ENCODE measurements at regions not wholly inside any gene's neighbourhood (a gene's known extent, or its start where the extent isn't known, plus 50 kb on each side); places are given as distances from the start of the nearest gene placed in this dataset.
"Not testable (repeated sequence)": the region's sequence is repeated elsewhere in the genome, so short reads cannot be mapped to it uniquely, and the experiment has no call there.

DNA sequence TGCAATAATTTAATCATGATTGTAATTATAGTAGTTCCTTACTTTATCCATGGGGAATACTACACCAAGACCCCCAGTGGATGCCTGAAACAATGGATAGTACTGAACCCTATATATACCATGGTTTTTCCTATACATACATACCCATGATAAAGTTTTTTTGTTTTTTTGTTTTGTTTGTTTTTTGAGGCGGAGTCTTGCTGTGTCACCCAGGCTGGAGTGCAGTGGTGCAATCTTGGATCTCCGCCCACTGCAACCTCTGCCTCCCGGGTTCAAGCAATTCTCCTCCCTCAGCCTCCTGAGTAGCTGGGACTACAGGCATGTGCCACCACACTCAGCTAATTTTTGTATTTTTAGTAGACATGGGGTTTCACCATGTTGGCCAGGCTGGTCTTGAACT is 135.3 kb upstream of the HNRNPU start:
- H3K27me3 Mint-ChIP-seq; H3K36me3 Mint-ChIP-seq (ENCODE audit: low read depth); H3K4me3 Mint-ChIP-seq; intact Hi-C loops (cut with micrococcal nuclease); H3K9me3 Mint-ChIP-seq; H3K4me1 Mint-ChIP-seq (ENCODE audit: low read depth); H3K27ac Mint-ChIP-seq: not testable (repeated sequence)

DNA sequence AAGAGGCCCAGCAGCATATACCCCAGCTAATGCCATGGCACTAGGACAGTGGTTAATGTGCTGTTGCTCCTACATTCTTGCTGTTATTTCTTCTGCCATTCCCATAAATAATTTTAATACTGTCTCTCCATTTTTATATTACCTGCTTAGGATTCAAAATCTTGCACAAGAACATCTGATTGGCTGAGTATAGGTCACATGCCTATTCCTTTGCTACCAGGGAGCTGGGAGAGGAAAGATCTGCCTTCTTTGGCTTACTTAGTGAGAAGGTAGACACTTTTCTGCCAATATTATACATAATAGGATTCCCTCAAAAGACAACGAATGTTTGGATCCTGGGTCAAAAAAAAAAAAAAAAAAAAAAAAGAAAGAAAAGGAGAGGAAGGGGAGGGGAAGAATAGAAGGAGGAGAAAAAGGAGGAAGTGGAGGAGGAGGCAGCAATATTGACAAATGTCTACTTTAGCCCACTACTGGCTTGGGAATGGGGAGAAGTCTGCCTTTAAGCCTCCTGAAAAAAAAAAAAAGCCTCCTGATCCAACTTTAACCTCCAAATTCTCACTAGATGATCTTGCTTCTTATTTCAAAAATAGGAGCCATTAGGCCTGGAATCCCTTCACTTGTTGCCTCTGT is 134.5 kb upstream of the HNRNPU start:
- H3K4me1 Mint-ChIP-seq (ENCODE audit: low read depth) = peaks cover 7% of the 10 kb centered on the region
- H3K27me3 Mint-ChIP-seq = no peaks in the 10 kb centered on the region
- no peak overlapping the region for H3K4me3 Mint-ChIP-seq
- H3K9me3 Mint-ChIP-seq = no peaks in the 10 kb centered on the region
- no peaks in the 10 kb centered on the region for H3K36me3 Mint-ChIP-seq (ENCODE audit: low read depth)
- intact Hi-C loops (cut with micrococcal nuclease) = no loop called here
- no peak overlapping the region for H3K27ac Mint-ChIP-seq

DNA sequence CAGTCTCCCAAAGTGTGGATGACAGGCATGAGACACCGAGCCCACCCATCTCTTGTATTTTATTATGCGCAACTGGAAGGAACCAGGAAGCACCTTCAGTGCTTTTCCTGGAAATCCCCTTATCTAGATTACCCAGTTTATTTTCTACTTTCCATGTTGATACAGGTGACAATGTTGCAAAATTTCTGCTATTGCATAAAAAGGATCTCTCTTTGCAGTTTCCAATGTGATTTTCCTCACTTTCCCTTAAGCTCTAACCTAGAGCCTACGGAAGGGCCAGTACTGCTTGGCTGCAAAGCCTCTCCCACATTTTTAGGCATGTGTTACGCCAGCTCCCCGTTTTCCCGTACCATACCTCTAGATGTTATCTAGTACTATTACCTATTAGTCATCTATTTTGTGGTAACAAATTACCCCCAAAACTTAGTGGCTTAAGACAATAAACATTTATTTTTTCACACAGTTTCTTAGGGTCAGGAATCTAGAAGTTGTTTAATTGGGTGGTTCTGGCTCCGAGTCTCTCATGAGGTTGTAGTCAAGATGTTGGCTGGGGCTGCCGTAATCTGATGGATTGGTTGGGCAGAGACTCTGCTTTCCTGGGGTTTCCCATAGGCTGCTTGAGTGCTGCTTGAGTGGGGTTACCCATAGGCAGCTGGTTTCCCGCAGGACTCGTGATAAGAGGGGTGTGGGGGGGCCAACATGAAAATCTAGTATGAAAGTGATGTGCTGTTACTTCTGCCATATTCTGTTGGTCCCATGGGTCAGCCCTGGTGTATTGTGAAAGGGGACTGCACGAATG is 131.5 kb upstream of the HNRNPU start:
- H3K27ac Mint-ChIP-seq = no peak overlapping the region
- no peak overlapping the region for H3K4me3 Mint-ChIP-seq
- H3K36me3 Mint-ChIP-seq (ENCODE audit: low read depth) = no peaks in the 10 kb centered on the region
- peaks cover 7% of the 10 kb centered on the region for H3K4me1 Mint-ChIP-seq (ENCODE audit: low read depth)
- no peaks in the 10 kb centered on the region for H3K9me3 Mint-ChIP-seq
- H3K27me3 Mint-ChIP-seq = no peaks in the 10 kb centered on the region
- intact Hi-C loops (cut with micrococcal nuclease) = no loop called here

DNA sequence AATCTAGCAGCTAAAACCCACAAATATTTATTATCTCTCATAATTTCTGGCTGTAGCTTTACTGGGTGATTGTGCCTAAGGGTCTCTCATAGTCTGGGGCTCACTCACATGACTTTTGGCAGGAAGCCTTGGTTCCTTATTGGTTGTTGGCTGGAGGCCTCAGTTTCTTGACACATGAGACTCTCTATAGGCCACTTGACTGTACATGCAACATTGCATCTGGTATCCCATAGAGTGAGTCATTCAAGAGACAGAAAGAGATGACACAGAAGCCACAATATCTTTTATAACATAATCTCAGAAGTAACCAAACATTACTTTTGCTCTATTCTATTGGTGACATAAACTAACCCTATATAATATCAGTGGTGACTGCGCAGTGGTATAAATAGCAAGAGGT is 128.5 kb upstream of the HNRNPU start:
- peaks cover 10% of the 10 kb centered on the region for H3K4me1 Mint-ChIP-seq (ENCODE audit: low read depth)
- H3K27me3 Mint-ChIP-seq = no peaks in the 10 kb centered on the region
- no peaks in the 10 kb centered on the region for H3K9me3 Mint-ChIP-seq
- no peak overlapping the region for H3K4me3 Mint-ChIP-seq
- H3K27ac Mint-ChIP-seq = no peak overlapping the region
- no peaks in the 10 kb centered on the region for H3K36me3 Mint-ChIP-seq (ENCODE audit: low read depth)
- intact Hi-C loops (cut with micrococcal nuclease) = no loop called here

DNA sequence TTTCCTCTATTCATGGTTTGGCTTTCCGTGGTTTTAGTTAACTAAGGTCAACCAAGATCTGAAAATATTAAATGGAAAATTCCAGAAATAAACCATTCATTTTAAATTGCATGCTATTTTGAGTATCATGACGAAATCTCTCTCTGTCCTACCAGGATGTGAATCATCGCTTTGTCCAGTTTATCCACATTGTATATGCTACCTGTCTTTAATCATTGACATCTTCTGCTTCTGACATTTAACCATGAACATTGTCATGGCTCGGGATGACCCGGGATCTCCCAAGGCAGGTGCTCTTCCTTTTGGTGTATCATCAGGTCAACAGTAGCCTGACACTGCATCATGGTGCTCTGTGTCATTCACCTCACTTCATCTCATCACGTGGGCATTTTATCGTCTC is 125.5 kb upstream of the HNRNPU start:
- no peaks in the 10 kb centered on the region for H3K27me3 Mint-ChIP-seq
- no peak overlapping the region for H3K4me3 Mint-ChIP-seq
- intact Hi-C loops (cut with micrococcal nuclease) = loop anchor here (5.0 kb wide), 1 partner anchor 32 kb away; no protein-coding TSS in a partner anchor
- H3K36me3 Mint-ChIP-seq (ENCODE audit: low read depth) = no peaks in the 10 kb centered on the region
- H3K4me1 Mint-ChIP-seq (ENCODE audit: low read depth) = peaks cover 10% of the 10 kb centered on the region
- no peaks in the 10 kb centered on the region for H3K9me3 Mint-ChIP-seq
- no peak overlapping the region for H3K27ac Mint-ChIP-seq

DNA sequence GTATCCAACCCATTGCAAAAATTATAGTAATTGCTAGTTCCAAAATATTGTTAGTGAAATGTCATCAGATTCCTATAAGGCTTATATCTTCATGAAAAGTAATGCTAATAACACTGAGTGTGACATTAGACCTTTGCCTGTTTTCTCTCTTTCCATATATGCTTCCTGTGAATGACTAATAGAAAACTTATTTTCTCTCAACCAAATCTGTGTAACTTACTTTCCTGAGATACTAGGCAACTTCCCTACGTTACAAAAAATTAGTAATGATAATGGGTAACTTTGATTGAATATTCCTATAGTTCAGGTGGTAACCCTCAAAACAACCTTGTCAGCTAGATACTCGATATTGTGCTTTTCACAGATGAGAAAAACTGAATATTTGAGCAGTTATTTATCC is 124.2 kb upstream of the HNRNPU start:
- intact Hi-C loops (cut with micrococcal nuclease) = loop anchor here (5.0 kb wide), 1 partner anchor 34 kb away; no protein-coding TSS in a partner anchor
- no peaks in the 10 kb centered on the region for H3K9me3 Mint-ChIP-seq

DNA sequence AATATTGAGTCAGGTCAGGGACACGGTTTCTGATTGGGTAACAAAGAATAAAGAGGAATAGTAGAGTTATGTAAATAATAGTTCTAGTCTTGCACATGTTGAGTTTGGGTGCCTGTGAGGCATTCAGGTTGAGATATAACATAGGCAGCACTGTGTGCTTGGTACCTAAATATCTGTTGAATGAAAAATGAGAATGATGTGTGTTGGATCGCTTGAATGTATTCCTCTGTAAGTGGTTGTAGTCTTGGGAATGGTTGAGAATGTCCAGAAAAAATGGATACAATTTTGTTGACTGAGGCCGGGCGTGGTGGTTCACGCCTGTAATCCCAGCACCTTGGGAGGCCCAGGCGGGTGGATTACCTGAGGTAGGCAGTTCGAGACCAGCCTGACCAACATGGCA is 116.3 kb upstream of the HNRNPU start:
- H3K27ac Mint-ChIP-seq = no peak overlapping the region
- H3K36me3 Mint-ChIP-seq (ENCODE audit: low read depth) = no peaks in the 10 kb centered on the region
- no peaks in the 10 kb centered on the region for H3K9me3 Mint-ChIP-seq
- intact Hi-C loops (cut with micrococcal nuclease) = no loop called here
- H3K4me3 Mint-ChIP-seq = no peak overlapping the region
- H3K27me3 Mint-ChIP-seq = no peaks in the 10 kb centered on the region
- H3K4me1 Mint-ChIP-seq (ENCODE audit: low read depth) = peaks cover 20% of the 10 kb centered on the region

More for the DNA sequence above, 124.2 kb upstream of the HNRNPU start:
- Mint-ChIP-seq H3K27me3 (no peaks in the 10 kb centered on the region), H3K4me1 (ENCODE audit: low read depth) (peaks cover 10% of the 10 kb centered on the region), H3K36me3 (ENCODE audit: low read depth) (no peaks in the 10 kb centered on the region), H3K27ac (no peak overlapping the region), H3K4me3 (no peak overlapping the region)

DNA sequence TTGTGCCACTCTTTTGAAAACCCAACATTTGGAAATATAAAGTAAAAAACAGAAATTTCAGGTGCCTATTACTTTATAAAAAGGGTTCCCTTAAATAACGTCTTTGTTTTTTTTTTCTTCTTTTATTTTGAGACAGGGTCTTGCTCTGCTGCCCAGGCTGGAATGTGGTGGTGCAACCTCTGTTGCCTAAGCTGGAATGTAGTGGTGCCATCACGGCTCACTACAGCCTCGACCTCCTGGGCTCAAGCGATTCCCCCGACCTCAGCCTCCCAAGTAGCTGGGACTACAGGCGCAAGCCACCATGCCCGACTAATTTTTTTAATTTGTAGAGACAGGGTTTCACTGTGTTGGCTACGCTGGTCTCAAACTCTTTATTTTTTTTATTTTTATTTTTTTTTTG is 110.2 kb upstream of the HNRNPU start:
- intact Hi-C loops (cut with micrococcal nuclease) = loop anchor here (5.0 kb wide), 2 partner anchors 68 to 522 kb away; partner anchors contain the start of gene ADSS2
- peaks cover 15% of the 10 kb centered on the region for H3K4me1 Mint-ChIP-seq (ENCODE audit: low read depth)

DNA sequence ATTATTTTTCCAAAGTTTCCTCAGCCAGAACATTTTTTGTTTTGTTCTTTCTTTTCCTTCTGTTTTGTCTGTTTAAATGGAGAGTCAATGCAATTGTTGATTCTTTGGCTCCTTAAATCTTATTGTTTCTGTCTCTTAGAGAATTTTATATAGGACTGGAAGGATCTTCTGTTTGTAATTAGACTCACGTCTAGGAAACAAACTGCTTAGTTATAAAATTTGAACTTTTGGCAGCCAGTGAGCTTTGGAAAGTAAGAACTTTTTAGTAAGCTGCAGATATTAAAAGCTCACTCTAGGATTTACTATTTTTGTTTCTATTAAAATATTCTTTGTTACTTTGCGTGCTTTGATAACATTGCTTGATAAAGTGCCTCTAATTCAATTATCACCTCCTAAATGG is 109.8 kb upstream of the HNRNPU start:
- H3K27me3 Mint-ChIP-seq = no peaks in the 10 kb centered on the region
- no peak overlapping the region for H3K27ac Mint-ChIP-seq
- H3K36me3 Mint-ChIP-seq (ENCODE audit: low read depth) = peaks cover 18% of the 10 kb centered on the region
- intact Hi-C loops (cut with micrococcal nuclease) = loop anchor here (5.0 kb wide), 2 partner anchors 68 to 522 kb away; partner anchors contain the start of gene ADSS2
- no peak overlapping the region for H3K4me3 Mint-ChIP-seq
- peaks cover 15% of the 10 kb centered on the region for H3K4me1 Mint-ChIP-seq (ENCODE audit: low read depth)
- H3K9me3 Mint-ChIP-seq = no peaks in the 10 kb centered on the region

More for the DNA sequence above, 110.2 kb upstream of the HNRNPU start:
- H3K4me3 Mint-ChIP-seq = no peak overlapping the region
- no peaks in the 10 kb centered on the region for H3K9me3 Mint-ChIP-seq
- H3K27me3 Mint-ChIP-seq = no peaks in the 10 kb centered on the region
- peaks cover 16% of the 10 kb centered on the region for H3K36me3 Mint-ChIP-seq (ENCODE audit: low read depth)
- H3K27ac Mint-ChIP-seq = no peak overlapping the region

DNA sequence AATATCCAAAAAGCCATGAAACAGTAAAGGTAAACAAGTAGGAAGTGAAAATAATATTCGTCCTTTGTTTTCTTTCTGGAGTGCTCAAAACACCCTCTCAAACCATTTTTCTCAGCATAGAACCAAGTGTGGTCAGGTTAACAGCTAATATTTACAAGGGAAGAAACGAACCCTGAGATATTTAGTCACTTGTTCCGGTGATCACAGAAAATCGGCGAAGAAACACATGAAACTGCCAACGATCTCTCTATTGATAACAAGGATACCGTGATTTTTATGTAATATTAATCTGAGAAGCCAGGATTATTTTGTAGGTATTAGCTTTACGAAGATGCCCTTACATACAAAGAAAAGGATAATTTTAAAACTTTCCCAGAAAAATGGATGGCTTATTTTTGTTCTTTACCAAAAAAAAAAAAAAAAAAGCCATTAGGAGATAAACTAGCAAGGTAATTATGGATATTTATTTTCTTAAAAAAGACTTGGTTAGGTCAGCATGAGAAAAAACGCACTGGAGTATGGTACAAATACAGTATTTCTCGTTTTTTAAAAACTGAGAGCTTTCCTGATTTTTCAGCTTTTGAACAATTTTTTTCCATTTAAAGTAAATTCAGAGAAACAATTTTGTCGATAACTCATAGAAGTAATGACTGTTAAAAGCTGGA is 107.3 kb upstream of the HNRNPU start:
- H3K27me3 Mint-ChIP-seq = no peaks in the 10 kb centered on the region
- peaks cover 18% of the 10 kb centered on the region for H3K36me3 Mint-ChIP-seq (ENCODE audit: low read depth)
- no peaks in the 10 kb centered on the region for H3K9me3 Mint-ChIP-seq
- H3K4me3 Mint-ChIP-seq = peak overlapping the region; percentile 87
- peaks cover 19% of the 10 kb centered on the region for H3K4me1 Mint-ChIP-seq (ENCODE audit: low read depth)
- peak overlapping the region; percentile 99 for H3K27ac Mint-ChIP-seq
- intact Hi-C loops (cut with micrococcal nuclease) = loop anchor here (5.0 kb wide), 2 partner anchors 71 to 519 kb away; partner anchors contain the start of gene ADSS2

DNA sequence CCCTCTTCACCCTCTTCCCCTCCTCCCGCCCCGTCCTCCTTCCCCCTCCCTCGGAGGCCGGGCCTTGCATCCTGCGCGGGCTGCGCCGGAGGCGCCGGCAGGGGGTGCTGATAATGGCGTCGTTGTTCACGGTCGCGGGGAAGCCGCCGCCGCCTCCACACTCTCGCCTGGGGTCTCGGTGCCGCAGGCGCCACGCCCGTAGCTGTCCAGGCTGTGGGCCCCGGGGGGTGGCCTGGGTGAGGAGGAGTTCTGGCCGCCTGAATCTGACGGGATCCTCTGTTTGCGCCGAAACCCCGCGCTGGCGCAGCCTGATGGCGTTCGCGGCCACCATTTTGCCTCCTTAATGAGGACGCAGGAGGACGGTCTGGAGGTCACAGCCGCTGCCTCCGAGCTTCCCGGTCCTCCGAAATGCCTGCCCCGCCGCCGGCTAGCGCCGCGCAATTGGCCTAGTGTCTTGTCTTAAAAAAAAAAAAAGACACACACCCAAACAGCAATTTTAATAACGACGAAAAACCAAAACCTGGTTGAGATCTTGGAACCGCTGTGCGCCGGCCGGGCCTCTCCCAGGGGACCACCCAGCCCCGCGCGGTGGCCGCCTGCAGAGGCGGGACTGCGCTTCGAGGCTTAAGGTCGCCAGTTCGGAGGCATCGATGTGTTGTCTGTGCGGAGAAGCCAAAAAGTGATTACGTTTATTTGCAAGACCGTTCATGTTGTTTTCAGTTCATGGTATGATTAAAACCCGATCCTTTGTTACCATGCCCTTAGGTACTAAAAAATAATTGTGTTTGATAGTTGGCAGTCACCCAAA is 106.6 kb upstream of the HNRNPU start:
- Mint-ChIP-seq H3K27ac (peak overlapping the region; percentile 99), H3K36me3 (ENCODE audit: low read depth) (peaks cover 18% of the 10 kb centered on the region), H3K9me3 (no peaks in the 10 kb centered on the region), H3K4me3 (peak overlapping the region; percentile 87), H3K4me1 (ENCODE audit: low read depth) (peaks cover 17% of the 10 kb centered on the region), H3K27me3 (no peaks in the 10 kb centered on the region)
- intact Hi-C loops (cut with micrococcal nuclease) = loop anchor here (1.0 to 5.0 kb wide), 4 partner anchors 71 to 519 kb away; partner anchors contain the start of genes ADSS2 and COX20

DNA sequence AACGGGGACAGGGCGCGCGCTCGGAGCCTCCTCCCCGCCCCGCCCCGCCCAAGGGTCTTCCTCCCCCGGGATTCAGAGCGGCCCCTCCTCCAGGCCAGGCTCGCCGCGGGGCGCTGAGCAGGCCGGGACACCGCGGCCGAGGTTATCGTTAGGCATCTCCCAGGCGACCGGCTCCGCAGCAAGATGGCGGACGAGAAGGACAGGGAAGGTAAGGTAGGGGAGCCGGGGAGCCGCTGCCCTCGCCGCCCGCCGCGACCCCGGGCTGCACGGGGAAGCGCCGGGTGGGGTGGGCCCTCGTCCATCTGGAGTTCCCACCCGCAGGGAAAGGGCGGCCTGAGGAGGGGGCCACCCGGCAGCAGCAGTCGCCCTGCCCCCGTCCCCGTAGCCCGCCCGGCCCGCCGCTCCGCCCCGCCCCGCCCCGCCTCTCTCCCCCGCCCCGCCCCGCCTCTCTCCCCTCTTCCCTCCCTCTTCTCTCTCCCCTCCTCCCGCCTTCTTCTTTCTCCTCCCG is 105.9 kb upstream of the HNRNPU start:
- peak overlapping the region; percentile 99 for H3K27ac Mint-ChIP-seq
- H3K9me3 Mint-ChIP-seq = no peaks in the 10 kb centered on the region
- H3K4me1 Mint-ChIP-seq (ENCODE audit: low read depth) = peaks cover 20% of the 10 kb centered on the region
- intact Hi-C loops (cut with micrococcal nuclease) = loop anchor here (1.0 to 5.0 kb wide), 4 partner anchors 72 to 518 kb away; partner anchors contain the start of genes ADSS2 and COX20
- H3K4me3 Mint-ChIP-seq = peak overlapping the region; percentile 95
- H3K36me3 Mint-ChIP-seq (ENCODE audit: low read depth) = peaks cover 18% of the 10 kb centered on the region
- no peaks in the 10 kb centered on the region for H3K27me3 Mint-ChIP-seq

Data from dendritic cell treated with granulocyte-macrophage colony-stimulating factor and Interleukin-4, amounts not matched to agents 40 ng/mL and 50 ng/mL, for 4 days (primary cell).